Liver (tissue), 3 donors: ENCODE measurements at regions not wholly inside any gene's neighbourhood (a gene's known extent, or its start where the extent isn't known, plus 50 kb on each side); places are given as distances from the start of the nearest gene placed in this dataset.

ENCODE experiments used
- CTCF ChIP-seq: fragments of 150-350 bp; IDR thresholded peaks from 2 replicates; pipeline ENCODE4 v1.5.1; 2017; ENCODE audit warnings: improper control_type of control experiment, low read depth, low read length; ENCODE audit not compliant: missing input control
- JUND ChIP-seq, 2 donors: IDR thresholded peaks; 2 replicates each; pipeline ENCODE4 v1.6.1; 2016; ENCODE audit warnings: antibody characterized with exemption in 2 of 2
- MAX ChIP-seq: IDR thresholded peaks from 2 replicates; pipeline ENCODE4 v1.6.1; 2016; ENCODE audit warnings: antibody characterized with exemption
- NR2F2 ChIP-seq: IDR thresholded peaks from 2 replicates; pipeline ENCODE4 v1.6.1; 2016; ENCODE audit warnings: antibody characterized with exemption
- TAF1 ChIP-seq: conservative IDR thresholded peaks from 2 replicates; pipeline ENCODE4 v1.6.1; 2016; ENCODE audit warnings: antibody characterized with exemption, mild to moderate bottlenecking
- donor health status: healthy.
- donor health status: healthy.

- no peak for TF ChIP-seq CTCF
- no peak for TF ChIP-seq MAX
- no peak for TF ChIP-seq JUND (IDR thresholded peaks at IDR 0.05)
- no peak for TF ChIP-seq TAF1
- TF ChIP-seq NR2F2 = no peak
Observed at GRCh38 chr12:93164103-93164880, 213.4 kb upstream of the NUDT4 start.
